GM18858 (cell line): ENCODE measurements at regions not wholly inside any gene's neighbourhood (a gene's known extent, or its start where the extent isn't known, plus 50 kb on each side); places are given as distances from the start of the nearest gene placed in this dataset.
"Not testable (repeated sequence)": the region's sequence is repeated elsewhere in the genome, so short reads cannot be mapped to it uniquely, and the experiment has no call there.

Experiments
- ATAC-seq: cut with Tn5 transposase; IDR thresholded peaks from one replicate; pipeline ENCODE4 v1.9.1; 2021; ENCODE audit not compliant: unreplicated experiment

GRCh38 chr4:174401471-174402130 lies 117.9 kb downstream of the CEP44 start:
- ATAC-seq, result no peak

- not testable (repeated sequence) for ATAC-seq
Measured at GRCh38 chr4:174400603-174401302, 117.0 kb downstream of the CEP44 start.

GRCh38 chr4:174398728-174399127 lies 115.0 kb downstream of the CEP44 start:
- ATAC-seq, result no peak

GRCh38 chr4:174397366-174398155 lies 113.8 kb downstream of the CEP44 start:
- ATAC-seq, result no peak

DNA sequence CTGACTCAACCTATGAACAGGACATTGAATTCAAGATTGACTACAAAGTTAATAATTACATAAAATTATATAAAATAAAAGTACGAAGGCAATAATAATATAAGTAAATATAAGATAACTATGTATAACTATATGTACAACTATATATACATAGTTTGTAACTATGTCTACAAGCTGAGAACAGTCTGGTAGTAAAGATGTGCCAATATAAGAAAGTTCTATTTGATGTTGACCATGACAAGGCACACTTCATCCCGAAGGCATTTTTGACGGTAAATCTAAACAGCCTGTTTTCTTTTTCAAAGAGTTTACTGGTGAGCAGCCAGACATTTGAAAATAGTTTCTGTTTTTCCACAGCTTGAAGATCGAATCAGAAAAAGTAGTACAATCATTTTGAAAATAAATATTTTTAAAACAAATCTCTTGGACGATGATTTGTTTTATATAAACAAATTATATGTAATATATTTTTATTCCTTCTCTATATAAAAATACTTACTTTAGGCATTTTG lies 112.9 kb downstream of the CEP44 start:
- no peak for ATAC-seq

DNA sequence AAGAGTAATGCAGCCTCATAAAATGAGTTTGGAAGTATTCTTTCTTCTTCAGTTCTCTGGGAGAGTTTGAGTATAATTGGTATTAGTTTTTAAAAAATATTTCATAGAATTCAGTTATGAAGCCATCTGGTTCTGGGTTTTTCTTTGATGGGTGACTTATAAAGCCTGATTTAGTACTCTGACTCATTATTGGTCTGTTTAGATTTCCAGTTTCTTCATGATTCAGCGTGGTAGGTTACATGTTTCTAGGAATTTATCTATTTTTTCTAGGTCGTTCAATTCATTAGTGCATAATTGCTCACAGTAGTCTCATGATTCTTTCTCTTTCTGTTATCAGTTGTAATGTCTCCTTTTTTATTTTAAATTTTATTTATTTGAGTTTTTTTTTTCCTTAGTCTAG lies 111.2 kb downstream of the CEP44 start:
- ATAC-seq, result no peak

- no peak for ATAC-seq
Measured at GRCh38 chr4:174389439-174389838, 105.7 kb downstream of the CEP44 start.

DNA sequence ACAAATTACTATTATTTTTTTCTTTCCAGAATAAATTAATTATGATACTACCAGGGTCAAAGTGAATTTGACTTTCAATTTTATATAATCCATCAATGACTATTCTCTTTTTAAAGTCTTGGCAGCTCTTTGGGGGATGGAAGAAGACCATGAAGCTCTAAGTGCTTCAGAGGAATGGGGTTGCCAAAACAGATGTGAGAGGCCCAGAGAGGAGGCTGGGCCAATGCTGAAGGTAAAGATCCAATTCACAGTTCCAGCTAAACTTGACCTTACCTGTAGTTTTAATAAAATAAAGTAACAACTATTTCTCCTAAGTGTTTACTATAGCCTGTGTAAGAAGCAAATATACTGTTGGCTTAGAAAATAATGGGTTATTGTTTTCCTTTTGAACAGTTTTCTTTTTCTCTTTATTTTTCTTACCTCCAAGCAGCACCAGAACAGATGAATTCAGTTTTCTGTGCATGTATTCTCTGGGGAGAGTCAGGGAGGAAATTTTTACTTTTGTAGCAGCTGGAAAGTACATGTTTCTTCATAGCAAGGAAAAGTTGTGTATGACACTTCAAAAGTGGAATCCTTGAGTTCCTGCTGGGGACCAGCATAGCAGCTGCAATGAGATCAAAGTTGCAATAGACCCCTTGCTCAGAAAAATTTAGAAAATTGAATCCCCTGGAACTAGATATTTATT lies 104.9 kb downstream of the CEP44 start:
- no peak for ATAC-seq

DNA sequence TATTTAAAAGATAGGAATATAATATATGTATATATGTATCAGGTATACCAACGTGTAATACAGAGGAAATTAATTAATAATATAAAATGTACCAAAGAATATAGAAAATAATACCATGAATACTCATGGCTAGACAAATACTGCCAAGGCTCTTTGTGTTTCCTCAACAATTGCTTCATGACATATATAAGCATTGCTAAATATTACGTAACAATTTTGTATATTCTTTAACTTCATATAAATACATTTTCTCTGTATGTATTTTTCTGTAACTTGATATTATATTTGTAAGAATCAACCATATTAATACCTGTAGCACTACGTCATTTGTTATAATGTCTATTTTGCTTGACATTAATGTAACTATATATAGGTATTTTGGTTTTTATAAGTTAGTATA lies 104.0 kb downstream of the CEP44 start:
- no peak for ATAC-seq

DNA sequence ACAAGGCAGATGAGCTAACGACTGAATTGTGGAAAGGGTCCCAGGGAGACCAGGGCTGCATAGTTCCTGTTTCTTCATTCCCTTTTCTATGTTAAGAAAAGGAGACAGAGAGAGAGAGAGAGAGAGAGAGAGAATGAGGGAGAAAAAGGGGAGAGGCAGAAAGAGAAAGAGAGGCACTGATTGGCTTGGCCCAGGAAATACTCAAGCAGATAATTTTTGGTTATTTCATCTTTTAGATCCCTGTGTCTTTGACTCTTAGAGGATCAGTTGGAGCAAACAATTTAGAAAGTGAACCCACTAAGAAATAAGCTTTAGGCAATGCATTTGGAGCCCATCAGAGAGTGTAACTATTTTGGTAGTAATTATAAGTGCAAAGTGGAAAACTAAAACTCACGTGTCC lies 103.4 kb downstream of the CEP44 start:
- no peak for ATAC-seq

DNA sequence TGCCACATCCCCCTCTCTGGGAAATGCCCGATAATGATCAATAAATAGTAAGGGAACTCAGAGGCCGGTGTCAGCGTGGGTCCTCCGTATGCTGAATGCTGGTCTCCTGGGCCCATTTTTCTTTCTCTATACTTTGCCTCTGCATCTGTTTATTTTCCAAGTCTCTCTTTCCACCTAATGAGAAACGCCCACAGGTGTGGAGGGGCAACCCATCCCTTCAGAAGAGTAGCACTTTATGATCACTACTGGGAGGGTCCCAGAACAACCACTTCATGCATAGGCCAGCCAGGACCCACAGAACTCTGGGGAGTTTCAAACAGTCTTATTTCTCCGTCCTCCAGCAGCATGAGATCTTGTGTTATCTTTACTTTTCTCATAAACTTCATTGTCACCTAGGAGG lies 100.1 kb downstream of the CEP44 start:
- no peak for ATAC-seq

DNA sequence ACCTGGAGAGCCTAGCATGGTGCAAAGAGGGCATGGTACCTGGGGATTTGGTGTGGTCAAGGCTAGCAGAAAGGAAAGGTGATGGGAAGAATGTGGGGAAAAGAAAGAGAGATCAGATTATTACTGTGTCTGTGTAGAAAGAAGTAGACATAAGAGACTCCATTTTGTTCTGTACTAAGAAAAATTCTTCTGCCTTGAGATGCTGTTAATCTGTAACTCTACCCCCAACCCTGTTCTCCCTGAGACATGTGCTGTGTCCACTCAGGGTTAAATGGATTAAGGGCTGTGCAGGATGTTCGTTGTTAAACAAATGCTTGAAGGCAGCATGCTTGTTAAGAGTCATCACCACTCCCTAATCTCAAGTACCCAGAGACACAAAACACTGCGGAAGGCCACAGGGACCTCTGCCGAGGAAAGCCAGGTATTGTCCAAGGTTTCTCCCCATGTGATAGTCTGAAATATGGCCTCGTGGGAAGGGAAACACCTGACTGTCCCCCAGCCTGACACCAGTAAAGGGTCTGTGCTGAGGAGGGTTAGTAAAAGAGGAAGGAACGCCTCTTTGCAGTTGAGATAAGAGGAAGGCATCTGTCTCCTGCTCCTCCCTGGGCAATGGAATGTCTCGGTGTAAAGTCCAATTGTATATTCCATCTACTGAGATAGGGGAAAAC lies 99.4 kb downstream of the CEP44 start:
- not testable (repeated sequence) for ATAC-seq
